HG03045 (cell line): ENCODE measurements at regions not wholly inside any gene's neighbourhood (a gene's known extent, or its start where the extent isn't known, plus 50 kb on each side); places are given as distances from the start of the nearest gene placed in this dataset.

Source experiments
- ATAC-seq: cut with Tn5 transposase; IDR thresholded peaks from one replicate; pipeline ENCODE4 v1.9.1; 2021; ENCODE audit warnings: mild to moderate bottlenecking, moderate library complexity; ENCODE audit not compliant: unreplicated experiment

DNA sequence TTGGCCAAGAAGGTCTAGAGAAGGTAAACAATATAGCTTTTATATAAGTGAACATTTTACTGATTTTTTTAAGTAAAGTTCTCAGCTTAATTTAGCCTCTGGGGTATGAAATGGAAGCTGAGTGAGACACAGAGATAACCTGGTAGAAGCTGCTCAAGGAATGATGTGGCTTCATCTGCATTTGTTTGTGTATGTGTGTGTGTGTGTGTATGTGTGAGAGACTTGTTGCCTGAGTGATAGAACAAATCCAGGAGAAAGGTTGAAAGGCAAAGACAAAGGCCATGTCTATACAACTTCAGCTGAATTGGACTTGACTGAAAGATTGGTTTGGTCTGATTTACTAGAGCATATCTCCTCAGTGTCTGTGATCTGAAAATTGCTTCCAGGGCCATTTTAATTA lies 63.6 kb downstream of the PCDH7 start:
- no peak for ATAC-seq

DNA sequence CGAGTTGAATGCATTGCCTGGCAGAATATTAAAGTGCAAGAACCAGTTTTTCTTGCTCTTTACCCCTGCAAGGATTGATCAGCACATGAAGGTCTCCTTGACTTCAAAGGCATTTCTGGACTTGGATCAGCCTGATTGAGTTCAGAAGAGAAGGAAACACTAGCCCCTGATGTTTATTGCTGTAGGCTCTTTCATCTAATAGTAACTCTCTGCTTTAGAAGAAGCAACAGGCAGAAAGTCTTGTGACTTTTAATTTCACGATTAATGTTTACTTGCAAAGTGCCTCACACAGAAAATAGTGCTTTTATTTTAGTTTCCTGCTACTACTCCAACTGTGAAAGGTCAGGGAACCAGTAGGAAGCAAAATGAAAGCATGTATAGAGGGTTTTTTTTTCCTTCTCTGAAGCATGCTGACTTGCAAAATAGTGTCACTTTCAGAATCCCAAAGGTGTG lies 69.1 kb downstream of the PCDH7 start:
- ATAC-seq = no peak

GRCh38 chr4:30790123-30790522 lies 70.0 kb downstream of the PCDH7 start:
- ATAC-seq = no peak

- no peak for ATAC-seq
Measured at GRCh38 chr4:30790998-30791397, 70.8 kb downstream of the PCDH7 start.

DNA sequence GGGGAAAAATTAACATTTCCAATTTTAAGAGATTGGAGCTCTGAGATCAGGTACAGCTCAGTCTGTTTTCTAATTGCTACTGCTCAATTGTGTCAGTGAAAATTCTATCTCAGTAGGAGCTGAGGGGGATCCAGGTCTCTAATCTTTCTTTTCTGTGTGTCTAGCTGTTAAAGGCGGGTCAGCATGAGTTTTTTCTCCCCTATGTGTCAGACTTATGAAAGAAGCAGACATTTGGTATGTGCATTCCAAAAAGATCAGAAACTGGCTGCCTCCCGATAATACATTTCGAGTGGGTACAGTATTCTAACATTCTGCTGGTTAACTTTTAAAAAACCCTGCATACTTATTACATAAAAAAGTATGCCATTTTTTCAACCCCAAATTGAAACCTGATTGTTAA lies 72.4 kb downstream of the PCDH7 start:
- no peak for ATAC-seq

- no peak for ATAC-seq
Measured at GRCh38 chr4:30801876-30802275, 81.7 kb downstream of the PCDH7 start.

- no peak for ATAC-seq
Measured at GRCh38 chr4:30802622-30803323, 82.6 kb downstream of the PCDH7 start.

- no peak for ATAC-seq
Measured at GRCh38 chr4:30808276-30808675, 88.1 kb downstream of the PCDH7 start.

DNA sequence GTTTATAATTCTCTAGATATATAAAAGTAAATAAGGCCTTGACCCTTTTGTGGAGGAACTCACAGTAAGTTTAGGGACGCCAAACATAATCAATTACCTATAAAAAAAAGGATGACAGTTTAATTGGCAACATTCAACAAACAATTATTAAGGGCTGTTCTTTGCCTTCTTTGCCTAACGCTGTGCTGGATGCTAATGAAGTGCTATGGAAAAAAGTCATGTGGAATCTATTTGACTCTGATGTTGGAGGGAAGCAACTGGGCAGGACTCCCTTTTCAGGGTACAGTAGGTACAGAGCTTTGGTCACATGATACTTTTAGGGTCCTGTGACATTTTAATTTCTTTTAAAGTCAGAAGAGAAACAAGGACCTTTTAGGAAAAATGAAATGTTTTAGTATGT lies 91.1 kb downstream of the PCDH7 start:
- no peak for ATAC-seq

- no peak for ATAC-seq
Measured at GRCh38 chr4:30815685-30816084, 95.5 kb downstream of the PCDH7 start.

DNA sequence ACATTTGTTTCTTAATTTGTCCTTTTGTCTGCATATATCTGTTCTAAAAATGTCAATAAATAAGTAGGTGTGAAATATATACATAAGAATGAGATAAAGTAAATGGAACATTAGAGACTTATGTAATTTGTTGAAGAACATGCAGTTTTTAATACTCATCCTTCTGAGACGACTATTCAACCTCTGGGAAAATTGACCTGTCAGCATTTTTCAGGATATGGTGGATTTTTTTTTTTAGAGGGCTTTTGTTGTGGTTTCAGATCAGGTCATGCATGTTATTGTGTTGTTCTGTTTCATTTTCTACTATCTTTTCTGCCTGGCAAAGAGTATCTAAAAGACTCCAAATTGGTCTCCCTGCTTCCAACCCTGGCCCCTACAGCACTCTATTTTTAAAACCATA lies 97.3 kb downstream of the PCDH7 start:
- no peak for ATAC-seq

- ATAC-seq = no peak
Measured at GRCh38 chr4:30818541-30818940, 98.4 kb downstream of the PCDH7 start.

- no peak for ATAC-seq
Measured at GRCh38 chr4:30821275-30821674, 101.1 kb downstream of the PCDH7 start.

DNA sequence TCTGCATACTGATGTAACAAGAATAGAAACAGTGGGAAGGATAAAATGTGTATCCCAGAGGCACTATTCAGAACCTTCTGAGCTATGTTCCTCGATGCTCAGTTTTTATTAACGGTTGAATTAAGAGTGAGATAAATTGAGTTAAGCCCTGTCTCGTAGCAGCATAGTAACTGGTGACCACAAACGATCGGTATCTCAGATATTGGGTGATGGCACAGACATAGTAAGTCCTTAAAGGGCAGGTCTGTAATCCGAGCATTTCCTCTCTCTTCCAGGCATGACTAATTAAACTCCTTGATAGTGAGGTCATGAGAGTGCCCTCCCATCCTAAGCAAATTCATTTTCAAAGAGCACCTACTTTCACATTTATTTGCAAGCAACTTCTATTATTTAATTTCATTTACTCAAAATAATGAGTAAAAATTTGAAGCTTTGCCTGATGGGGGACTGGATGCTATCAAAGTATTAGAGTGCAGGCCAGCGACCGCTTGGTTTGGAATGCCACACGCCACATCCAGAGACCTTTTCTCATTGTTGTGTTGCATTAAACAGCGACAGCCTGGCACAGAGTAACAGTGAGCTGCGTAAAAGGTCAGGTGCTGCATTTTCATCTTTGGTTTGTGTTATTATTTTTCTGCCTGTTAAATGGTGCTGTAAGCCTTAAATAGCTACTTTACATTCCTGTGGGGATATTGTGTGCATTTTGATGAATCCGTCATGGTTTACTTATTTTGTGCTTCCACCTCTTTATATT lies 101.9 kb downstream of the PCDH7 start:
- no peak for ATAC-seq

DNA sequence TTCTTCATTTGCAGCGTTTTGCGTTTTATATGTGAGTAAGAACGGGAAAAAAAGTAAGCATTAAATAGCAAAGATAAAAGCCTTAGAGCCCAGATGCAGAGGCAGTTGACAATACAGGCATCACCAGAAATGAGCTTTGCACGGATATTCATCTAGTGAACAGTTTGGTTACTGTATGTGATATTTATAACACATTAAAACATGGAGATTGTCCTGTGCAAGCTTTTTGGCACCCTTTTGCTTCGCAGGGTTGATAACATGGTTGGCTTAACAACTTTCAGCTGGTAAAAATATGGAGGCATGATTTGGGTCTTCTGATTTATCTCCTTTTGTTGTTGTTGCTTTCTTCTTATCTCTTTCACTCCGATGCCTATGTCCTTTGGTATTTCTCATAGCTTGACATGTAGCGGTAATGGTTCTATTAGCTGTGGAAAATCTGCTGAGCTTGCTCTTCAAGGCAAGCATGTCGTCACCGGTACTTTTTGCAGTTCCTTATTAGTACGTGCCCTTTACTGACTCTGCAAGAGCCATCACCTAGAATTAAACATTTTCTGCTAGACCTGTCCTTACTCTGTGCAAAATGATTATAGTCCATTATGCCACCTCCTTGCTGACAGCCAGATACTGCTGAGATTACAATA lies 102.9 kb downstream of the PCDH7 start:
- no peak for ATAC-seq

DNA sequence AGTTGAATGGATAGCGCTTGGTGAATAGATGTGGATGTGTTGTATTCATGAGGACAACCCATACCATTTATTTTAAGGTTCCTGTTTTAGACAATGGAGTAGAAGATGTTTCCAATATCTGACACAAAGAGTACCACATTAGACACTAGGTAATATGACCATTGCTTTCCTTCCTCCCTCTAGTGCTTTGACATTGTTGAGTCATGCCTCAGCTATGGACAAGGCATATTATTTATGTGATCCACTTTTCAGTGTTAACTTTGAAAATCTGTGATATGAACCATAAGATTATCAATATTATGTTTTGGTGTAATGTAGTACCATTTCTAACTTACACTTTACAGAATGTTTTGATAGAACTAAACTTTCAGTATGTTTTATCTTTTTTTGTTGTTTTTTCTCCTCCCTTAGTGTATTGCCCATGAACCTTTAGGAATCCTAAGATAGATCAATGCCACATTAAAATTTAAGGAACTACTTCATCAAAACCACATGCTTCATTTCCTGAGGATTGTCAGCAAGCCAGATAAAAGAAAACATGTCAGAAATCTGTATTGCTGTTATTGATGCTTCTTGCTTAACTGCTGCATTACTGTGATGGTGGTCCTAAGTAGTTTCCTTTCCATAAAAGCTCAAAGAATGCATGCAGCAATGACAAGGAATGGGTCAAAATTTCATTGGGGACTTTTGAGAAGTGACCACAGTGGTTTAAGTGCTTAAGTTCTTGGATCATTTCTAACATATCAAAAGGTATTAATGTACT lies 105.0 kb downstream of the PCDH7 start:
- no peak for ATAC-seq

GRCh38 chr4:30828264-30828926 lies 108.2 kb downstream of the PCDH7 start:
- no peak for ATAC-seq

GRCh38 chr4:30832639-30833038 lies 112.5 kb downstream of the PCDH7 start:
- ATAC-seq = no peak

DNA sequence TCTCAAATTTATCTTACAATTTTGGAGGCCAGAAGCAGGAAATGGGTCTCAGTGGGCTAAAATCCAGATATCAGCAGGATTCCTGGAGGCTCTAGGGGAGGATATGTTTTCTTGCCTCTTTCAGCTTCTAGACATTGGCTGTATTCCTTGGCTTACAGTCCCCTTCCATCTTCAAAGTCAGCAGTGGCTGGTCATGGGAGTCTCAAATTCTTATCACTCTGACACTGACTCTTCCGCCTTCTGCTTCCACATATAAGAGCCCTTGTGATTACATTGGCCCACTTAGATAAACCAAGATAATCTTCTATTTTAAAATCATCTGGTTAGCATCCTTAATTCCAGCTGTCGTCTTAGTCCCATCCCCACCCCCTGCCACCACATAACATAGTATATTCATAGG lies 113.0 kb downstream of the PCDH7 start:
- ATAC-seq = no peak

DNA sequence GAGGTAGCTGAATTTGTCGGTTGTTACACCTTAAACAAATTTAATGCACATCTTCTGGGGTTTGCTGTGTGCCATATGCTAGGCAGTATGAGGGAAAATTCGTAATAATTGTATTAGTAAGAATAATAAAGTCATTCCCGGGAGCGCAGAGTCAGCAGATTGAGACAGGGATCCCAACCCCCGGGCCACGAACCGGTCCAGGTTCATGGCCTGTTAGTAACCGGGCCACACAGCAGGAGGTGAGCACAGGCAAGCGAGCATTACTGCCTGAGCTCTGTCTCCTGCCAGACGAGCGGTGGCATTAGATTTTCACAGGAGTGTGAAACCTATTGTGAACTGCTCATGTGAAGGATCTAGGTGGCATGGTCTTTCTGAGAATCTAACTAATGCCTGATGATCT lies 114.9 kb downstream of the PCDH7 start:
- no peak for ATAC-seq

- ATAC-seq = no peak
Measured at GRCh38 chr4:30836231-30836630, 116.1 kb downstream of the PCDH7 start.
